HG02938 (cell line): ENCODE measurements at regions not wholly inside any gene's neighbourhood (a gene's known extent, or its start where the extent isn't known, plus 50 kb on each side); places are given as distances from the start of the nearest gene placed in this dataset.

Experiments
- ATAC-seq: cut with Tn5 transposase; IDR thresholded peaks from one replicate; pipeline ENCODE4 v1.9.1; 2021; ENCODE audit warnings: mild to moderate bottlenecking, moderate library complexity; ENCODE audit not compliant: unreplicated experiment

- ATAC-seq, result no peak
Observed at GRCh38 chr1:24990136-24990535, 60.1 kb upstream of the RUNX3 start.

- no peak for ATAC-seq
Observed at GRCh38 chr1:24989082-24989481, 59.0 kb upstream of the RUNX3 start.

- no peak for ATAC-seq
Observed at GRCh38 chr1:24988558-24988912, 58.5 kb upstream of the RUNX3 start.

GRCh38 chr1:24987875-24988557, 57.9 kb upstream of the RUNX3 start:
- no peak for ATAC-seq

GRCh38 chr1:24987424-24987823, 57.3 kb upstream of the RUNX3 start:
- ATAC-seq, result no peak

- no peak for ATAC-seq
Observed at GRCh38 chr1:24986372-24986965, 56.4 kb upstream of the RUNX3 start.

GRCh38 chr1:24985737-24986136, 55.7 kb upstream of the RUNX3 start:
- ATAC-seq, result no peak

GRCh38 chr1:24984800-24985522, 54.9 kb upstream of the RUNX3 start:
- ATAC-seq, result no peak

- ATAC-seq, result no peak
Observed at GRCh38 chr1:24984300-24984699, 54.2 kb upstream of the RUNX3 start.

GRCh38 chr1:24983006-24983680, 53.1 kb upstream of the RUNX3 start:
- no peak for ATAC-seq

GRCh38 chr1:24981631-24982005, 51.5 kb upstream of the RUNX3 start:
- no peak for ATAC-seq

- no peak for ATAC-seq
Observed at GRCh38 chr1:24980836-24981630, 51.0 kb upstream of the RUNX3 start.
